HFFc6 (cell line): ENCODE measurements at regions not wholly inside any gene's neighbourhood (a gene's known extent, or its start where the extent isn't known, plus 50 kb on each side); places are given as distances from the start of the nearest gene placed in this dataset.

ENCODE experiments used
- DNase-seq: peaks from one replicate; pipeline ENCODE4 v3.0.0-alpha.2; 2018
- H3K27ac Mint-ChIP-seq: 2 replicates; pipeline ENCODE4 v1.8.0; 2020; ENCODE audit warnings: mild to moderate bottlenecking, mixed read lengths
- H3K27me3 Mint-ChIP-seq: 2 replicates; pipeline ENCODE4 v1.8.0; 2021; ENCODE audit warnings: mild to moderate bottlenecking, moderate library complexity, mixed read lengths; ENCODE audit not compliant: insufficient read depth
- H3K36me3 Mint-ChIP-seq: 2 replicates; pipeline ENCODE4 v1.8.0; 2021; ENCODE audit warnings: low read depth, mixed read lengths
- H3K4me1 Mint-ChIP-seq: 2 replicates; pipeline ENCODE4 v1.8.0; 2020; ENCODE audit warnings: low read depth, mixed read lengths
- H3K4me3 Mint-ChIP-seq: 2 replicates; pipeline ENCODE4 v1.8.0; 2020; ENCODE audit warnings: mild to moderate bottlenecking, moderate library complexity, mixed read lengths
- H3K9me3 Mint-ChIP-seq: 2 replicates; pipeline ENCODE4 v1.8.0; 2020; ENCODE audit warnings: mild to moderate bottlenecking, mixed read lengths
- TF ChIP-seq, protein P1 (sequence below): fragments of 200-600 bp; sonication (generic); IDR thresholded peaks from 2 replicates; pipeline ENCODE4 v1.5.0; 2021; ENCODE audit warnings: antibody characterized with exemption, mild to moderate bottlenecking

DNA sequence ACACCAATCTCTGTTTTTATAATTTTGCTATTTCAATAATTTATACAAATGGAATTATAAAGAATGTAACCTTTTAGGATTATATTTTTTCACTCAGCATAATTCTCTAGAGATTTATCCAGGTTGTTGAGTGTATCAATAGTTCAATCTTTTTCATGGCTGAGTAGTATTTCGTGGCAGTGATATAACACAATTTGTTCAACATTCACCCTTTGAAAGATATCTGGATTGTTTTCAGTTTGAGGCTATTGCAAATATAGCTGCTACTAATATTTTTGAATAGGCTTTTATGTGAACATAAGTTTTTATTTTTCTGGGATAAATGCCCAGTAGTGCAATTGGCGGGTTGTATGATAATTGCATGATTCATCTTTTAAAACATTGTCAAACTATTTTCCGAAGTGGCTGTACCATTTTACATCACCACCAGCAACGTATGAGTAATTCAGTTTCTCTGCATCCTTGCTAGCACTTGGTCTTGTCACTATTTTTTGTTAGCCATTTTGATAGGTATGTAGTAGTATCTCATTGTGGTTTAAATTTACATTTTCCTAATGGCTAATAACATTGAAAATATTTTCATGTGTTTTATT, 55.6 kb upstream of the ABCD3 start:
- Mint-ChIP-seq H3K27ac (no peak overlapping the region), H3K36me3 (peaks cover 10% of the 10 kb centered on the region), H3K9me3 (peaks cover 11% of the 10 kb centered on the region), H3K4me1 (no peaks in the 10 kb centered on the region), H3K4me3 (no peak overlapping the region), H3K27me3 (peaks cover 22% of the 10 kb centered on the region)
- TF ChIP-seq, protein P1, sequence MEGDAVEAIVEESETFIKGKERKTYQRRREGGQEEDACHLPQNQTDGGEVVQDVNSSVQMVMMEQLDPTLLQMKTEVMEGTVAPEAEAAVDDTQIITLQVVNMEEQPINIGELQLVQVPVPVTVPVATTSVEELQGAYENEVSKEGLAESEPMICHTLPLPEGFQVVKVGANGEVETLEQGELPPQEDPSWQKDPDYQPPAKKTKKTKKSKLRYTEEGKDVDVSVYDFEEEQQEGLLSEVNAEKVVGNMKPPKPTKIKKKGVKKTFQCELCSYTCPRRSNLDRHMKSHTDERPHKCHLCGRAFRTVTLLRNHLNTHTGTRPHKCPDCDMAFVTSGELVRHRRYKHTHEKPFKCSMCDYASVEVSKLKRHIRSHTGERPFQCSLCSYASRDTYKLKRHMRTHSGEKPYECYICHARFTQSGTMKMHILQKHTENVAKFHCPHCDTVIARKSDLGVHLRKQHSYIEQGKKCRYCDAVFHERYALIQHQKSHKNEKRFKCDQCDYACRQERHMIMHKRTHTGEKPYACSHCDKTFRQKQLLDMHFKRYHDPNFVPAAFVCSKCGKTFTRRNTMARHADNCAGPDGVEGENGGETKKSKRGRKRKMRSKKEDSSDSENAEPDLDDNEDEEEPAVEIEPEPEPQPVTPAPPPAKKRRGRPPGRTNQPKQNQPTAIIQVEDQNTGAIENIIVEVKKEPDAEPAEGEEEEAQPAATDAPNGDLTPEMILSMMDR = no peak
- no peak for DNase-seq

- Mint-ChIP-seq H3K36me3 (peaks cover 6% of the 10 kb centered on the region; the same call in 1 of the 2 replicates), H3K9me3 (peaks cover 7% of the 10 kb centered on the region), H3K4me3 (no peak overlapping the region), H3K27ac (no peak overlapping the region), H3K27me3 (peaks cover 23% of the 10 kb centered on the region), H3K4me1 (no peaks in the 10 kb centered on the region)
- DNase-seq = no peak
- TF ChIP-seq, protein P1 = no peak
Measured at GRCh38 chr1:94358630-94359599, 59.3 kb upstream of the ABCD3 start.

DNA sequence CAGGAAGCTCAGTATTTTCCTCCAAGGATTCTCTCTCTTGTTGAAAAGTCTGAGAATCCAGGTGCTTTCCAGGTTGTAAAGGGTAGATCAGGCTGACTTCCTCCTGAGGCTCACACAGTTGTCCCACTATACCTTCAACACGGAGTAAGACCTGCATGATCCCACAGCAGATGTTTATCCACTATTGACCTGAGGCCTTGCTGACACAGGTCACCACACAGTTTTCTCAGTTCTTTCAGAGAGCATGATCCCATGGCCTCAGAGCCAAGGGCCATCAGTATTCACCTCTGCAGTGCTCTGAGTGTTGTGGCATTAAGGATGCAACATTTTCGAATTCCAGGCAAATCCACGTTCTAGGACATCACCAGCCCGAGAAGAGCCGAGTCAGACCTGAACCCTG, 60.5 kb upstream of the ABCD3 start:
- Mint-ChIP-seq H3K9me3 (peaks cover under 1% of the 10 kb centered on the region; the same call in 1 of the 2 replicates), H3K27me3 (peaks cover 32% of the 10 kb centered on the region), H3K4me3 (no peak overlapping the region), H3K36me3 (0 out of 2 replicates have a peak, but pooled peaks cover under 1% of the 10 kb centered on the region), H3K4me1 (no peaks in the 10 kb centered on the region), H3K27ac (no peak overlapping the region)
- TF ChIP-seq, protein P1 = no peak
- no peak for DNase-seq

- TF ChIP-seq, protein P1 = no peak
- no peaks in the 10 kb centered on the region for H3K9me3 Mint-ChIP-seq
- H3K27me3 Mint-ChIP-seq = peaks cover 47% of the 10 kb centered on the region
- no peak overlapping the region for H3K4me3 Mint-ChIP-seq
- H3K36me3 Mint-ChIP-seq = no peaks in the 10 kb centered on the region
- no peak overlapping the region for H3K27ac Mint-ChIP-seq
- no peak for DNase-seq
- no peaks in the 10 kb centered on the region for H3K4me1 Mint-ChIP-seq
Measured at GRCh38 chr1:94355485-94355980, 62.7 kb upstream of the ABCD3 start.

- Mint-ChIP-seq H3K36me3 (peaks cover 5% of the 10 kb centered on the region; the same call in 1 of the 2 replicates), H3K27ac (no peak overlapping the region), H3K4me3 (no peak overlapping the region), H3K27me3 (peaks cover 49% of the 10 kb centered on the region), H3K9me3 (no peaks in the 10 kb centered on the region), H3K4me1 (no peaks in the 10 kb centered on the region)
- DNase-seq = no peak
- TF ChIP-seq, protein P1 = no peak
Measured at GRCh38 chr1:94351481-94351880, 66.7 kb upstream of the ABCD3 start.
